Activated CD8-positive, alpha-beta memory T cell treated with anti-CD3 and anti-CD28 coated beads, Interleukin-2, amount 10 ng/mL, durations not matched to agents 7 days and 5 days (primary cell): ENCODE measurements at regions not wholly inside any gene's neighbourhood (a gene's known extent, or its start where the extent isn't known, plus 50 kb on each side); places are given as distances from the start of the nearest gene placed in this dataset.

ENCODE experiments used
- ATAC-seq: fragments of 150-1000 bp; cut with Tn5 transposase; one replicate; pipeline ENCODE4 v1.10.0; 2021; ENCODE audit warnings: moderate library complexity
- CTCF ChIA-PET: fragments of 350-600 bp; sonication (Branson Sonifier 250); formaldehyde crosslinking; loops from one replicate; lab custom pipeline; 2021; ENCODE audit warnings: antibody characterized with exemption; lab: Charles Lee
- DNase-seq: peaks from one replicate; pipeline ENCODE4 v3.0.0-alpha.2; 2020
- H3K27ac Mint-ChIP-seq: one replicate; pipeline ENCODE4 v1.8.0; 2021; ENCODE audit warnings: mild to moderate bottlenecking, mixed read lengths
- H3K27me3 Mint-ChIP-seq: one replicate; pipeline ENCODE4 v1.8.0; 2021; ENCODE audit warnings: mixed read lengths
- H3K36me3 Mint-ChIP-seq: one replicate; pipeline ENCODE4 v1.8.0; 2021; ENCODE audit warnings: mild to moderate bottlenecking, mixed read lengths
- H3K4me1 Mint-ChIP-seq: one replicate; pipeline ENCODE4 v1.8.0; 2021; ENCODE audit warnings: mixed read lengths
- H3K4me3 Mint-ChIP-seq: one replicate; pipeline ENCODE4 v1.8.0; 2021; ENCODE audit warnings: mild to moderate bottlenecking, moderate library complexity, mixed read lengths
- H3K9me3 Mint-ChIP-seq: one replicate; pipeline ENCODE4 v1.8.0; 2022; ENCODE audit warnings: low read depth, mixed read lengths

GRCh38 chr3:113051787-113052186 lies 61.0 kb downstream of the GTPBP8 start:
- Mint-ChIP-seq H3K27ac (no peak overlapping the region), H3K36me3 (peaks cover 2% of the 10 kb centered on the region), H3K27me3 (no peaks in the 10 kb centered on the region), H3K4me1 (peaks cover 3% of the 10 kb centered on the region), H3K4me3 (no peak overlapping the region), H3K9me3 (no peaks in the 10 kb centered on the region)
- CTCF ChIA-PET: interaction anchor here (1.0 to 3.0 kb wide), 4 partner anchors 229 to 442 kb away, joined by 3 to 22 read pairs (median 3); no protein-coding TSS in a partner anchor
- no peak for DNase-seq
- no peak for ATAC-seq

DNA sequence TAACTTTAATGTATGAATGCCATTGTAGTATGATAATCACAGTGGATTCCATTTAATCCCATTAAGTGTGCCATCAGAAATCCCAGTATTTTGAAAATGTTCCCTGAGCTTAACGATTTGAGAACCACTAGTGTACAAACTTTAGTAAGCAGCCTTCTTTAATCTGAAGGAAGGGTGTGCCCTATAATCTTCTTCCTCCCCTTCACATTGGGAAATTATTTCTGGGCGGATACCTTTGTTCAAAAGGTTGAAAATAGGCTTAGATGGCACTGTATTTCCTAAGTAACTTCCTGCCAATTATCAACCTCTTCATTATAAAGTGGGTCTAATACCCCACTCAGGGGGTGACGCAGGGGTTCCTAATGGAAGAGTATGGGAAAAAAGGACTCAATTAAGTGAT lies 62.4 kb downstream of the GTPBP8 start:
- H3K4me3 Mint-ChIP-seq: no peak overlapping the region
- no peak for ATAC-seq

GRCh38 chr3:113054552-113054951 lies 63.8 kb downstream of the GTPBP8 start:
- Mint-ChIP-seq H3K36me3 (no peaks in the 10 kb centered on the region), H3K4me3 (no peak overlapping the region), H3K4me1 (peaks cover 3% of the 10 kb centered on the region), H3K27me3 (no peaks in the 10 kb centered on the region), H3K27ac (no peak overlapping the region), H3K9me3 (no peaks in the 10 kb centered on the region)
- ATAC-seq (no peak), DNase-seq (no peak)
- CTCF ChIA-PET: interaction anchor here (0.6 kb wide), 1 partner anchor 1349 kb away, joined by 3 read pairs; no protein-coding TSS in a partner anchor

More for the DNA sequence above, 62.4 kb downstream of the GTPBP8 start:
- CTCF ChIA-PET: interaction anchor here (0.9 to 3.0 kb wide), 2 partner anchors 18 to 235 kb away, joined by 4 to 22 read pairs; no protein-coding TSS in a partner anchor
- Mint-ChIP-seq H3K36me3 (no peaks in the 10 kb centered on the region), H3K9me3 (no peaks in the 10 kb centered on the region), H3K27ac (no peak overlapping the region), H3K4me1 (peaks cover 3% of the 10 kb centered on the region), H3K27me3 (no peaks in the 10 kb centered on the region)
- DNase-seq: no peak

GRCh38 chr3:113055201-113055600 lies 64.4 kb downstream of the GTPBP8 start:
- Mint-ChIP-seq H3K4me1 (peaks cover 3% of the 10 kb centered on the region), H3K27me3 (no peaks in the 10 kb centered on the region), H3K36me3 (no peaks in the 10 kb centered on the region), H3K9me3 (no peaks in the 10 kb centered on the region), H3K27ac (no peak overlapping the region), H3K4me3 (no peak overlapping the region)
- no peak for DNase-seq
- ATAC-seq: no peak
- CTCF ChIA-PET: interaction anchor here (0.6 to 1.0 kb wide), 3 partner anchors 209 to 1348 kb away, joined by 3 read pairs; no protein-coding TSS in a partner anchor

- CTCF ChIA-PET: interaction anchor here (0.7 to 1.0 kb wide), 2 partner anchors 209 to 405 kb away, joined by 3 read pairs; no protein-coding TSS in a partner anchor
- Mint-ChIP-seq H3K27me3 (no peaks in the 10 kb centered on the region), H3K4me1 (peaks cover 3% of the 10 kb centered on the region), H3K9me3 (no peaks in the 10 kb centered on the region), H3K36me3 (no peaks in the 10 kb centered on the region), H3K27ac (no peak overlapping the region), H3K4me3 (no peak overlapping the region)
- DNase-seq (no peak), ATAC-seq (no peak)
Observed at GRCh38 chr3:113055961-113056360, 65.2 kb downstream of the GTPBP8 start.

DNA sequence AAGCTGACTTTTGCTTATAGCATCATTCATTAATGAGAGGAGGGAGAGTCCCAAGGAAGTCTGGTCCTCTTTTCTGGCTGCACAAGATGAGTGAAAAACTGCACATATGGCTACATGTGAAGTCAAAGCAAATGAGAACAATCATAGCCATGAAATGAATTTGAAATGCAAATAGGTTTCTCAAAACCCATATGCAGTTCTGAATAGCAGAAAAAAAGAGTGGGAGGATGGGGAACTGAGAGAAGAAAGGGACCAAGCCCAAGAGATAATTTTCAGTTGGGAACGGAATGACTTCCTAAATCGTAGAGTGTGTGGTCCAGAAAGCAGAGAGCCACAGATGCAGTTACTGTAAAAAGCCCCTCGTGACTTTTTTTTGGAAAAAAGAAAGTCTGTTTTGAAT lies 66.3 kb downstream of the GTPBP8 start:
- CTCF ChIA-PET: no interaction called here
- DNase-seq (no peak), ATAC-seq (no peak)
- Mint-ChIP-seq H3K36me3 (peaks cover 2% of the 10 kb centered on the region), H3K27ac (no peak overlapping the region), H3K4me1 (no peaks in the 10 kb centered on the region), H3K4me3 (no peak overlapping the region), H3K27me3 (no peaks in the 10 kb centered on the region), H3K9me3 (no peaks in the 10 kb centered on the region)

DNA sequence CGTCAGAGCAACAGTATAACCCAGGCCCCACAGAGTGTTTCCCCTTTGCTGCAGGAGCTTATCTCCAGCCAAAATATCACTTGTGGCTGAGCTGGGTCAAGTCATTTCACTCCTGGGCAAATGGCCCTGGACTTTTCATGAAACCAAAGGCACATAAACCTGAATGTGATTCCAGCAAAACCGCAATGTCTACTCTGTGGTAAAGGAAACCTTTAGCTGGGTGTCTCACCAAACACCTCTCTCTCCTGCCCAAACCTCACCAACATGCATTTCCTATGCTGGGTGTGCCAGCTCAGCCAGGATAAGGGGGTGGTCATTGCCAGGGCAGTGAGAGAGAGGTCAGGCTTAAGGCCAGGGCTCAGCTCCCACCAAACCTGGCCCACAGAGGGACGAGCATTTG lies 67.4 kb downstream of the GTPBP8 start:
- Mint-ChIP-seq H3K4me3 (no peak overlapping the region), H3K27ac (no peak overlapping the region), H3K4me1 (no peaks in the 10 kb centered on the region), H3K27me3 (no peaks in the 10 kb centered on the region), H3K9me3 (no peaks in the 10 kb centered on the region), H3K36me3 (peaks cover 4% of the 10 kb centered on the region)
- DNase-seq: no peak
- ATAC-seq: no peak
- CTCF ChIA-PET: interaction anchor here (0.6 kb wide), 1 partner anchor 24 kb away, joined by 4 read pairs; no protein-coding TSS in a partner anchor

GRCh38 chr3:113062705-113063104 lies 71.9 kb downstream of the GTPBP8 start:
- DNase-seq: no peak
- CTCF ChIA-PET: no interaction called here
- Mint-ChIP-seq H3K27me3 (no peaks in the 10 kb centered on the region), H3K4me1 (no peaks in the 10 kb centered on the region), H3K4me3 (no peak overlapping the region), H3K27ac (no peak overlapping the region), H3K36me3 (peaks cover 8% of the 10 kb centered on the region), H3K9me3 (peaks cover 2% of the 10 kb centered on the region)
- ATAC-seq: no peak

- no peak for ATAC-seq
- Mint-ChIP-seq H3K4me3 (no peak overlapping the region), H3K36me3 (peaks cover 8% of the 10 kb centered on the region), H3K27ac (no peak overlapping the region), H3K9me3 (peaks cover 2% of the 10 kb centered on the region), H3K27me3 (no peaks in the 10 kb centered on the region), H3K4me1 (no peaks in the 10 kb centered on the region)
- DNase-seq: no peak
- CTCF ChIA-PET: no interaction called here
Observed at GRCh38 chr3:113063126-113063894, 72.5 kb downstream of the GTPBP8 start.

- Mint-ChIP-seq H3K36me3 (peaks cover 8% of the 10 kb centered on the region), H3K4me1 (no peaks in the 10 kb centered on the region), H3K27ac (no peak overlapping the region), H3K27me3 (no peaks in the 10 kb centered on the region), H3K9me3 (peaks cover 2% of the 10 kb centered on the region), H3K4me3 (no peak overlapping the region)
- DNase-seq (no peak), ATAC-seq (no peak)
- CTCF ChIA-PET: interaction anchor here (0.7 kb wide), 1 partner anchor 146 kb away, joined by 3 read pairs; no protein-coding TSS in a partner anchor
Observed at GRCh38 chr3:113064183-113064582, 73.4 kb downstream of the GTPBP8 start.

GRCh38 chr3:113065336-113065735 lies 74.6 kb downstream of the GTPBP8 start:
- Mint-ChIP-seq H3K36me3 (peaks cover 8% of the 10 kb centered on the region), H3K9me3 (peaks cover 2% of the 10 kb centered on the region), H3K27ac (no peak overlapping the region), H3K27me3 (no peaks in the 10 kb centered on the region), H3K4me1 (no peaks in the 10 kb centered on the region), H3K4me3 (no peak overlapping the region)
- no peak for ATAC-seq
- DNase-seq: no peak
- CTCF ChIA-PET: interaction anchor here (2.1 kb wide), 1 partner anchor 223 kb away, joined by 6 read pairs; no protein-coding TSS in a partner anchor

- CTCF ChIA-PET: no interaction called here
Observed at GRCh38 chr3:113070072-113070640, 79.4 kb downstream of the GTPBP8 start.

DNA sequence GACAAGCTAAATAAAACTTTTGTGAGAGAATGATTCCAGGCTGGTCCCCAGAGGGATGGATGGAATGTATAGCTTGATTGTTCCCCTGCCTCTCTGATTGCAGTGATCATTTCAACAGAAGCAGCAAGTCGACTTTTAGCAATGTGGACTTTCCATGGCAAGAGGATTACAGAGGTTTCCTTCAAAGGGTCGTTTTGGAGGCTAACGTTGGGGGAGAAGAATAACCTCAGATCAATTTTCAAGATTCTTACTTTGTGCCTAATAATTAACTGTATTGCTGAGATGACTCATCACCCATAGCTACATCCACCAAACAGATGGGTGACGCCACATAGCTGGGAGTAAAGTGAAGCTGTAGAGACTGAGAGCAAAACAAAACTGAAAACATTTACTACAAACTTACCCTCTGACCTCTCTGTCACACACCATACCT lies 79.9 kb downstream of the GTPBP8 start:
- no peaks in the 10 kb centered on the region for H3K4me1 Mint-ChIP-seq
- peaks cover 2% of the 10 kb centered on the region for H3K9me3 Mint-ChIP-seq
- ATAC-seq: no peak
- H3K4me3 Mint-ChIP-seq: no peak overlapping the region
- no peak for DNase-seq
- peaks cover 6% of the 10 kb centered on the region for H3K36me3 Mint-ChIP-seq
- no peaks in the 10 kb centered on the region for H3K27me3 Mint-ChIP-seq
- CTCF ChIA-PET: interaction anchor here (0.9 kb wide), 1 partner anchor 20 kb away, joined by 3 read pairs; no protein-coding TSS in a partner anchor
- no peak overlapping the region for H3K27ac Mint-ChIP-seq

More at GRCh38 chr3:113070072-113070640, 79.4 kb downstream of the GTPBP8 start:
- Mint-ChIP-seq H3K4me1 (no peaks in the 10 kb centered on the region), H3K27me3 (no peaks in the 10 kb centered on the region), H3K27ac (no peak overlapping the region), H3K36me3 (peaks cover 6% of the 10 kb centered on the region), H3K4me3 (no peak overlapping the region), H3K9me3 (peaks cover 2% of the 10 kb centered on the region)
- DNase-seq (no peak), ATAC-seq (no peak)
